GM21526 (cell line): ENCODE measurements at regions not wholly inside any gene's neighbourhood (a gene's known extent, or its start where the extent isn't known, plus 50 kb on each side); places are given as distances from the start of the nearest gene placed in this dataset.
"Not testable (repeated sequence)": the region's sequence is repeated elsewhere in the genome, so short reads cannot be mapped to it uniquely, and the experiment has no call there.

Experiments used
- ATAC-seq: cut with Tn5 transposase; IDR thresholded peaks from one replicate; pipeline ENCODE4 v1.9.1; 2021; ENCODE audit warnings: moderate library complexity; ENCODE audit not compliant: unreplicated experiment, low FRiP score

DNA sequence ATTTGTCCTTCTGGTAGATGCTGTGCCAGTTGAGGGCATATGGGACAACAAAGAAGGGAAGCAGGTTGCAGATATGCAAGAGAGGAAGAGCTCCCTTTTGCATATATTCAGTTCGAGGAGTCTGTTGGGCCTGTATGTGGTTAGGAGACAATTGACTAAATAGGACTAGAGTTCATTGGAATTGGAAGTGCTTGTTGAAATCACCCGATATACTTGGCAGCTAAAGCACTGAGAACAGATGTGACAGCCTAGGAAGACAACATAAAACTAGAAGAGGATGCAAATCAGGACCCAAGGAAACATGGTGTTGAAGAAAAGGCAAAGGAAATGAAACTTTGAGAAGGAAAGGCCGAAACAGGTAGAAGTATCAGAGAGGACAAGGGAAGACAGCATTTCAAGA lies 215.2 kb upstream of the P2RY1 start:
- no peak for ATAC-seq

DNA sequence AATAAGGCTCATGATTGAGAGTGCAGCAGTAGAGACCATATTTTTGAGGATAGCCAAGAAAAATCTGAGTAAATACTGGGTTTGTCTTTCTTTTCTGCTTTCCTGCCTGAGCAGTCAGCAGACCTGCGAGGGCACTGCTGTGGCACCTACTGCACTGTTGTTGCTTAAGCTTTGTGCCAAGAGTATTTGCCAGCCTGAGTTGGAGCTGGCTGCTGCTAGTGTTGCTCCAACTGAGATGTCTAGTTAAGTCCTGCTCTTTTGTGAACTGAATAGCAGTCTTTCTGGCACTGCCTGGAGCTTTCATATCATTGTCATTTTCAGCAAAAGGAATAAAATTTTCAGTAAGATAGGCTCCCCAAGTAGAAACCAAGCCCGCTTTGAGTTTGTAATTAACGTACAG lies 214.5 kb upstream of the P2RY1 start:
- no peak for ATAC-seq

- no peak for ATAC-seq
These were observed 213.7 kb upstream of the P2RY1 start for GRCh38 chr3:152621006-152621868.

- ATAC-seq: no peak
These were observed 212.7 kb upstream of the P2RY1 start for GRCh38 chr3:152621967-152622810.

DNA sequence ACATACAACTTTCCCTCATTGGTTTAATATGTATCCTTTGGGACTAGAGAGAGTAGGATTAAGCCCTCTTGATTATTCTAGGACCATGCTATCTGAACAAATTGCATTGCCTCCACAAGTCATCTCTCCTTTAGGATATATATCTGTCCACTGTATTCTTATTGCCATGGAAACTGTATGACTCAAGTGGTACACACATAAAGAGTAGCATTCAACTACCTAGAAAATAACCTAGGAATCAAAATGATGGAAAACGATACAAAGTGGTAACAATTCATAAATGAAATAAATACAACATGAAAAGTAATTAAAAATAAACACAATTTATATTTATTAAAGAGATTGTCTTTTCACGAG lies 212.1 kb upstream of the P2RY1 start:
- no peak for ATAC-seq

- no peak for ATAC-seq
These were observed 211.5 kb upstream of the P2RY1 start for GRCh38 chr3:152623286-152623911.

DNA sequence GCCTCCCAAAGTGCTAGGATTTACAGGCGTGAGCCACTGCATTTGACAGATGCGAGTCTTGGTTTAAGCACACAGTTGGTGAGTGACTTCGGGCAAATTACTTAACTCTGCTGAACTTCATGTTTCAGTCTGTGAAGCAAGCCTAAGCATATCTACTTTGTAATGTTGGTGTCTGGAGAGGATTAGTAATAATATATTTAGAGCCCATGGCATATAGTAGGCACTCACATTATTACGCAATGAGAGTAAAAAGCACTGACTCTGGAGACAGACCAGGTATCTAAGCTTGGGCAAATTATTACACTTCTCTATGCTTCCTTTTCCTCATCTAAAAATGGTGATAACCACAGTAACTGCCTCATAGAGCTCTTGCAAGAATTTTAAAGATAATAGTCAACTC lies 208.7 kb upstream of the P2RY1 start:
- ATAC-seq: no peak

GRCh38 chr3:152628496-152628895 lies 206.4 kb upstream of the P2RY1 start:
- no peak for ATAC-seq

GRCh38 chr3:152629363-152630122 lies 205.4 kb upstream of the P2RY1 start:
- ATAC-seq: no peak

- ATAC-seq: no peak
These were observed 199.5 kb upstream of the P2RY1 start for GRCh38 chr3:152635389-152635788.

DNA sequence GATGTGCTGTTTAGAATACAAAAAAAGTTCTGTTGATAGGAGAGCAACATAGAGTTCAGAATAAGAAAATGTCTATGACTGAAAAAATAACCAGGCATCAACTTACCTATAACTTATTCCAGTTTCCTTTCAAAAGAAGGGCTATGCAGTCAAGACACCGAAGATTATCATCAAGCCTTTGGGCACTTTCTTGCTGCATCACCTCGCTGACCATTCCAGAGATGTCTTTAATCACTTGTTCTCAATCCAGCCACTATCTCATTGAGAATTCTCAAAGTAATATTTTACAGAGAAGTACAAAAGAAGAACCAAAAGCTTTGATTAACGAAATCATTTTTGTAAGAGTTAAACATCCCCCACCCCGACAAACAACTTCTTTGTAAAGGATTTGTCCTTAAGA lies 198.3 kb upstream of the P2RY1 start:
- no peak for ATAC-seq

GRCh38 chr3:152638214-152638613 lies 196.7 kb upstream of the P2RY1 start:
- ATAC-seq: no peak

- no peak for ATAC-seq
These were observed 196.1 kb upstream of the P2RY1 start for GRCh38 chr3:152638707-152639450.

DNA sequence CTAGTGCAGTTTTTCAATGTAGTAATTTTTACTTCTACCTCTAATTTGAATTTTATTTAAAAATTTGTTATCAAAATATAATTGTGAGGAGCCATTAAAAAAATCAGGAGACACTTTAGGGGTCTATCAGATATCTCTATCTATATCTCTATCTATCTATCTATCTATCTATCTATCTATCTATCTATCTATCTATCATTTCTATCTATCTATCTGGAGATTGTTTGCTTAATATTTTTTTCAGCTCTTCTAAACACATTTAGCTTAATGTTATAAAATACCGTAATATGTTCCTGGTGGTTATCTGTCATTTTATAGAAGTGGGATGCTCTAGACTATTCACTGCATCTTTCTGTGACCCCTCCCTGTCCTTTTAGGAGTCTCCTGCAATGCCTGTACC lies 193.7 kb upstream of the P2RY1 start:
- ATAC-seq: no peak

DNA sequence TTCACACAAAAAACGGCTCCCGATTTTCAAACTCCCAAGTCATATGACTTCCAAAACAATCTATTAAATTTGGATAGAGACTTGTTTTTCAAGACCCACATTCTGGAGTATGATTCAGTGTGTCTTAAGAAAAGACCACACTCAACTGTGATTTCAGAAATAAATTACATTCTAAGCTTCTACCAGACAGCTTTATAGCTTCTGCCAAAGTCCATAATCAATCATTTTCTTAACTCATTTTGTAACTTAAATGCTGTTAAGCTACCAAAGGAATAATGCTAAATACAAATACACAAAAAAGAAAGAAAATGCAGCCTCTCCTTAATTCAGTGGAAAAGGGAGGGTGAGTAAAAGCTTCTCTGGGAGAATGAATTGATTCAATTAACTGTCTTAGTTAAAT lies 192.3 kb upstream of the P2RY1 start:
- no peak for ATAC-seq

- no peak for ATAC-seq
These were observed 190.5 kb upstream of the P2RY1 start for GRCh38 chr3:152644478-152644877.

GRCh38 chr3:152646004-152646403 lies 188.9 kb upstream of the P2RY1 start:
- no peak for ATAC-seq

- no peak for ATAC-seq
These were observed 184.8 kb upstream of the P2RY1 start for GRCh38 chr3:152650177-152650576.

DNA sequence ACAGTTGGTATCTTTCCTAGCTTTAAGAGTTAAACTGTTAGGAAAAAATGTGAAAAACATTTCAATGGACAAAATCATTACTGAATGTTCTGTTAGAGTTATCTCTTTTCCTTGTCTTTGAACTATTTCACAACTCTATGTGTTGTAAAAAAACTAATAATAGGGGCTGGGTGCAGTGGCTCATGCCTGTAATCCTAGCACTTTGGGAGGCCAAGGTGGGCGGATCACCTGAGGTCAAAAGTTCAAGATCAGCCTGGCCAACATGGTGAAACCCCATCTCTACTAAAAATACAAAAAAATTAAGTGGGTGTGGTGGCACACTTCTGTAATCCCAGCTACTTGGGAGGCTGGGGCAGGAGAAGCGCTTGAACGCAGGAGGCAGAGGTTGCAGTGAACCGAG lies 184.0 kb upstream of the P2RY1 start:
- not testable (repeated sequence) for ATAC-seq
